BLaER1 (cell line): ENCODE measurements at regions not wholly inside any gene's neighbourhood (a gene's known extent, or its start where the extent isn't known, plus 50 kb on each side); places are given as distances from the start of the nearest gene placed in this dataset.
"Not testable (repeated sequence)": the region's sequence is repeated elsewhere in the genome, so short reads cannot be mapped to it uniquely, and the experiment has no call there.

ENCODE experiments used
- H3K27ac ChIP-seq: shearing (Covaris generic); formaldehyde crosslinking; 2 replicates; pipeline ENCODE4 v1.8.1; 2022
- H3K27me3 ChIP-seq: shearing (Covaris generic); formaldehyde crosslinking; 2 replicates; pipeline ENCODE4 v1.8.1; 2022
- H3K36me3 ChIP-seq: shearing (Covaris generic); formaldehyde crosslinking; 2 replicates; pipeline ENCODE4 v1.8.1; 2022
- H3K4me1 ChIP-seq: shearing (Covaris generic); formaldehyde crosslinking; 2 replicates; pipeline ENCODE4 v1.8.1; 2022
- H3K4me2 ChIP-seq: shearing (Covaris generic); formaldehyde crosslinking; 2 replicates; pipeline ENCODE4 v1.8.1; 2022
- H3K4me3 ChIP-seq: shearing (Covaris generic); formaldehyde crosslinking; 2 replicates; pipeline ENCODE4 v1.8.1; 2022
- H3K9ac ChIP-seq: shearing (Covaris generic); formaldehyde crosslinking; 2 replicates; pipeline ENCODE4 v1.8.1; 2022
- H3K9me3 ChIP-seq: shearing (Covaris generic); formaldehyde crosslinking; 2 replicates; pipeline ENCODE4 v1.8.1; 2022
- H4K20me1 ChIP-seq: shearing (Covaris generic); formaldehyde crosslinking; 2 replicates; pipeline ENCODE4 v1.8.1; 2022
- Cebpa-rat ChIP-seq: shearing (Covaris generic); IDR thresholded peaks from 2 replicates; pipeline ENCODE4 v1.8.1; 2022

DNA sequence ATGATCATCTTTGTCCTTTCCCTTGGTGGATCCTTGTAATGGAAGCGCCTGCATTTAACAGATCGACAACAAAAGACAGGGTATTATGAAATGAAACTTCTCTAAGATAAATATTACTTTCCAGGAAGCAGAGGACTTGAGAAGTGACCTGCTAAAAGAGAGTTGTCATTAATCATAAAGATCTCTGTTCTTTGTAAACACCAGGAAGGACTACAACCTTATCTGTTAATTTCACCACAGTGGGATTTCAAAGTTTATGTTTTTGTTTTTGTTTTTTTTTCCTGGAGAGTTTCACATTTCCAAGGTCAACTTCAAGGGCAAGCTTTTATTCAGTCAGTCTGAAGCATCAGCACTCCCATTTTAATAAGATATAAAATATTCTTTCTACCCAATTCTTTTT is 170.9 kb downstream of the RCHY1 start:
- Histone ChIP-seq H3K9ac (no peak overlapping the region), H3K27me3 (no peaks in the 10 kb centered on the region), H3K4me2 (no peak overlapping the region), H3K9me3 (no peaks in the 10 kb centered on the region), H3K4me3 (no peak overlapping the region), H3K36me3 (no peaks in the 10 kb centered on the region), H3K27ac (no peak overlapping the region), H3K4me1 (peaks cover 8% of the 10 kb centered on the region), H4K20me1 (no peaks in the 10 kb centered on the region)
- no peak for TF ChIP-seq Cebpa-rat

DNA sequence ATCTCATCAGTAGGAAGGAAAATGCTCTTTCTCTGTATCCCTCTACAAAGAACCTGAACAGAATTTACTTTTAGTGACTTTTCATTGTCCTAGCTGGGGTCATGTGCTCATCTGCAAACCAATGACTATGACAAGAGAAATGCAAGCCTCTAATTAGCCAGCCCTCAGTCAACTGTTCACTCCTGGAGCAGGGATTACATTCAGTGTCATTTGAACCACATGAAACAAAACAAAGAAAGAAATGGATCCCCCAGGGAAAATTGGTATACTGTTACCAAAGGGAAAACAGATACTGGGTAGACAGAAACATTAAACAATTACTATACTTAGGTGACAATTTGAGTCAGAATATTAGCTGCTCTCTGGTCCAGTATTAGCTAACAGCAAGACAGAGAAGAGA is 173.6 kb downstream of the RCHY1 start:
- no peak overlapping the region for H3K9ac ChIP-seq
- no peak overlapping the region for H3K27ac ChIP-seq
- H4K20me1 ChIP-seq: no peaks in the 10 kb centered on the region
- H3K4me1 ChIP-seq: peaks cover 8% of the 10 kb centered on the region
- no peak overlapping the region for H3K4me3 ChIP-seq
- H3K27me3 ChIP-seq: no peaks in the 10 kb centered on the region
- no peaks in the 10 kb centered on the region for H3K36me3 ChIP-seq
- H3K4me2 ChIP-seq: no peak overlapping the region
- no peak for TF ChIP-seq Cebpa-rat
- H3K9me3 ChIP-seq: no peaks in the 10 kb centered on the region

DNA sequence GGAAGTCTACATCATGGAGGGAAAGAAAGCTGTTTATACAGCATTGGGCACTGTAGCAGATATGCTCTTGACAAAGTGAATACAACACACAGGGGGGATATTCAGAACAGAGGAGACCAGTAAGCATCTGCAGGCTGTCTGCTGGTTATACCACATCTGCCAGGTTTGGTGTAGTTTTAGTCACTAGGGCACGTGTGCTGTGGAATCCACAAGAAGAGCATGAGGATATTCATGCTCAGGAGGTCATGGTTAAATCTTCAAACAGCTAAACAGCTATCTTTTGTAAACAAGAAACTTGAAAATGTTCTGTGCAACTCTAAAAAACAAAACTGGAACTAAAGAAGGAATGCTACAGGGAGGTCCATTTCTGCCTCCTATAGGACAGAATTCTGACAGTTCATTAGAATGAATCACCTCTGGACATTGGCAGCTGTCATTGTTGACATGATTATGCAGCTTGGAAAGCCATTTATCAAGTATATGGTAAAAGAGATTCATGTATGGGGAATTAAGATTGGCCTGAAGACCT is 175.8 kb downstream of the RCHY1 start:
- no peaks in the 10 kb centered on the region for H4K20me1 ChIP-seq
- no peak for TF ChIP-seq Cebpa-rat
- H3K9me3 ChIP-seq: no peaks in the 10 kb centered on the region
- H3K27me3 ChIP-seq: no peaks in the 10 kb centered on the region
- no peak overlapping the region for H3K4me2 ChIP-seq
- H3K9ac ChIP-seq: no peak overlapping the region
- no peak overlapping the region for H3K27ac ChIP-seq
- H3K4me3 ChIP-seq: no peak overlapping the region
- H3K36me3 ChIP-seq: no peaks in the 10 kb centered on the region
- H3K4me1 ChIP-seq: no peaks in the 10 kb centered on the region

DNA sequence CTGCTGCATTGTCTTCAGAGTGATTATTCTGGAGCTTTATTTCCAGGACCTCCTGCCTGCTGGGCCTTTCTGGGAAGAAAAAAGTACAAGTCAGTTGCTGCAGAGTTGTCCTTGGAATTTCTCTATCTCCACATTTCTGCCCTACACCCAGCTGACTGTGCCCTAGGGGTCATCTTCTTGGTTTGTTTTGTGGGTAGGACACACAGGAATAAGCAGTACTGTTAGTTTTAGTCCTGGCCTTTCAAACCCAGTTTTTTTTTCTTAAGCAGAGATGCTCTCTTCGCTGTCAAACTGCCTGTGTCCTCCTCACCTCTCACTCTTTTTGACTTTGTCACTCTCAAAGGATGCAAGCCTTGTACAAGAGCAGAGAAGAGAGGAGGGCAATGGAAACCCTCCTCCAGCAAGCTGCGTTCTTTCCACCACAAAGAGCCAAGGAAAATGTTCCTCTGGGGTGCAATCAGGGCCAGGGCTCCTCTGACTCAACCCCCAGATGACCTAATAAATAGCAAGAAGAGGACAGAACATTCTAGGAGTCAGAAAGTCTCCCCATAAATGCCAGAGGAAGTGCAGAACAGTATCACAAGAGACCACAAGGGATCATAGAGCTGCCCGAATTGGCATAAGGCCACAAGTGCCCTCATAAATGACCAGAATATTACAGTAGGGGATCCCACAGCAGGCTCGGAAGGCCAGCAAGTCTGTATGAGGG is 186.2 kb downstream of the RCHY1 start:
- H3K9me3 ChIP-seq: peaks cover 12% of the 10 kb centered on the region
- no peaks in the 10 kb centered on the region for H3K4me1 ChIP-seq
- H3K9ac ChIP-seq: no peak overlapping the region
- no peaks in the 10 kb centered on the region for H3K27me3 ChIP-seq
- H3K4me2 ChIP-seq: no peak overlapping the region
- TF ChIP-seq Cebpa-rat: no peak
- H3K4me3 ChIP-seq: no peak overlapping the region
- H3K36me3 ChIP-seq: no peaks in the 10 kb centered on the region
- H3K27ac ChIP-seq: no peak overlapping the region
- H4K20me1 ChIP-seq: no peaks in the 10 kb centered on the region

DNA sequence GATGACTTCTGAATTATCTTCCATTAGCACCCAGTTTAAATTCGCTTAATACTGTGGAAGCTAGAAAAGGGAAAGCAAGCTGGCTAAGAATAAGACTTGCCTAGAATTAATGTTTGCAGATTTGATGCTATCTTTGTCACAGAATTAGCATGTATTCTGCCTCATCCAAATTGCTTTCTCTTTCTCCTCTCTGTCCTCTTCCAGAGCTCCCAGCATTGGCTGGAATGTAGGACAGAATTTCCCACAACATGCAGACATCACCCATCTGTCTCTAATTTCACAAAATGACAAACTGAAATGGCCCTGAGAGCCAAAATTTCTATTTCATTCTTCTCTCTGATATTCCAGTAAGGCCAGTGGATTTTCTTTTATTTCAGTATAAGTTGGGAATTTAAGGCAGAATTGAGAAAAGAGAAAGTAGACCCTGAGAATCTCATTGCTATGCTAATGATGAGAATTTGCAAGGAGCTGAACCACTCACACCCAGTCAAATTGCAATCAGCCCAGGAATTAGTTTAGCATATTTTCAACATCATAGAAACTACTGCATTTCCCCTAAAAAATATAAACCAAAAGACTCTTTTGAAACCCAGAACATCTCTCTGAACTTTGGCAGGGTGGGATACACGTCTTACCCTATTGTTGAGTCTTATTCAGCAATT is 188.8 kb downstream of the RCHY1 start:
- no peak for TF ChIP-seq Cebpa-rat
- no peaks in the 10 kb centered on the region for H3K9me3 ChIP-seq
- H4K20me1 ChIP-seq: no peaks in the 10 kb centered on the region
- H3K27ac ChIP-seq: no peak overlapping the region
- no peaks in the 10 kb centered on the region for H3K4me1 ChIP-seq
- H3K27me3 ChIP-seq: no peaks in the 10 kb centered on the region
- H3K4me3 ChIP-seq: no peak overlapping the region
- H3K9ac ChIP-seq: no peak overlapping the region
- no peaks in the 10 kb centered on the region for H3K36me3 ChIP-seq
- no peak overlapping the region for H3K4me2 ChIP-seq

DNA sequence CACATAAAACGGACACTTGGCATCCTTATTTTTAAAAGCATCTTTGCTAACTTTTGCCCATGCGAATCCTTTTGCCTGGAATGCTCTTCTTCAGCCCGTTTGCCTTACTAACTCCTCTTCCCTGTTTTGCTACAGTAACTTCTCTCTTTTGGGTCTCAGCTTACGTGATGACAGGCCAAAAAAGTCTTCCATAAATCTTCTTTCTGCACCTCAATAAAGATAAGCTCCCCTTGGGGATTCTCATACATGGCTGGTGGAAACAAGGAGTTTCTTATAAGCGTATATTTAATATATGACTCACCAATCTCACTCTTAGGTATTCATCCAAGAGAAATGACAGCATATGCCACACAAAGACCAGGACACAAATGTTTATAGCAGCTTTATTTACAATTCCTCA is 192.7 kb downstream of the RCHY1 start:
- Histone ChIP-seq H4K20me1 (no peaks in the 10 kb centered on the region), H3K4me2 (no peak overlapping the region), H3K36me3 (no peaks in the 10 kb centered on the region), H3K9ac (no peak overlapping the region), H3K4me3 (no peak overlapping the region), H3K27me3 (no peaks in the 10 kb centered on the region), H3K27ac (no peak overlapping the region), H3K4me1 (no peaks in the 10 kb centered on the region), H3K9me3 (peaks cover 14% of the 10 kb centered on the region)
- no peak for TF ChIP-seq Cebpa-rat

DNA sequence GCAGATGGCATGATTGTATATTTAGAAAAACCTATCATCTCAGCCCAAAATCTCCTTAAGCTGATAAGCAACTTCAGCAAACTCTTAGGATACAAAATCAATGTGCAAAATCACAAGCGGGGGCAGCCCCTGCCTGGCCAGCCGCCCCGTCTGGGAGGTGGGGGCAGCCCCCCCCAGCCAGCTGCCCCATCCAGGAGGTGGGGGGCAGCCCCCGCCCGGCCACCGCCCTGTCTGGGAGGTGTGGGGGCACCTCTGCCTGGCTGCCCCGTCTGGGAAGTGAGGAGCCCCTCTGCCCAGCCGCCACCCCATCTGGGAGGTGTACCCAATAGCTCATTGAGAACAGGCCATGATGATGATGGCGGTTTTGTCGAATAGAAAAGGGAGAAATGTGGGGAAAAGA is 196.6 kb downstream of the RCHY1 start:
- H3K27me3 ChIP-seq, H3K4me3 ChIP-seq, H3K36me3 ChIP-seq, H3K4me1 ChIP-seq, H4K20me1 ChIP-seq, H3K27ac ChIP-seq, H3K4me2 ChIP-seq, H3K9ac ChIP-seq: not testable (repeated sequence)
- peaks cover 27% of the 10 kb centered on the region for H3K9me3 ChIP-seq

DNA sequence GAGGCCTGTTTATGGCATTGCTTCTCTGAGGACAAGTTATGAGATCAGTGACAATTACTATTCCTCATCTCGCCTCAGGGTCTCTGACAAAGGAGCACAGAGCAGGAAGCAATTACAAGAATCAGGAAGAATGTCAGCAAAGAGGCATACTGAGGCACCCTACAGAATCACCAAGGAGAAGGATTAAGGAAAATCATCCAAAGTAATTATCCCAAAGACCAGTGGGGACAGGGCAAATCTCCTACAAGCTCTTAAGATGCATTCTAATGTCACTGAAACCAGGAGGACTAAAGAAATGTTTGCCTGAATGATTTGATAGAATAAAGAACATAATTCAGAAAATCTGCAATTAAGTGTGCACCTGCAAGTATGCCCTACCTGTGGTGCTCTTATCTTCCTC is 206.2 kb downstream of the RCHY1 start:
- no peaks in the 10 kb centered on the region for H3K27me3 ChIP-seq

DNA sequence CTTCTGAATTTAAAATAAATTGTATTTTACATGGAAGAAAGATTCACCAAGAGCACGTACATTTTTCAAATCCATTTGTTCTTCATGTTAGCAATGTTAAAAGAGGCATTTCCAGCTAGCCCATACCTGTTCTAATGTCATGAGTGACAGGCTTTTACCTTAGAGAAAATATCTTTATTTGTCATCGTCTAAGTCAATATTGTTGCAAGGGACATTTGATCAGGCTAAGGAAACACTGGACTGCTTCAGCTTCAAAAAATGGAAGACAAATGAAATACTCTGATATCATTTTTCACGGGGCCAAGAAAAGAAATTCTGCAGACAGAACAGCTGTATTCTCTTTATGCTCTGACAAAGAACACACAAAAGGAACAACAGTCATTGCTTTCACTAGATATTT is 207.7 kb downstream of the RCHY1 start:
- no peaks in the 10 kb centered on the region for H3K4me1 ChIP-seq
- no peaks in the 10 kb centered on the region for H4K20me1 ChIP-seq
- H3K9ac ChIP-seq: no peak overlapping the region
- no peak overlapping the region for H3K27ac ChIP-seq
- no peak overlapping the region for H3K4me3 ChIP-seq
- TF ChIP-seq Cebpa-rat: no peak
- H3K27me3 ChIP-seq: no peaks in the 10 kb centered on the region
- H3K36me3 ChIP-seq: no peaks in the 10 kb centered on the region
- H3K4me2 ChIP-seq: no peak overlapping the region
- H3K9me3 ChIP-seq: peaks cover 12% of the 10 kb centered on the region

More for the DNA sequence above, 206.2 kb downstream of the RCHY1 start:
- H3K4me1 ChIP-seq: no peaks in the 10 kb centered on the region
- H3K9me3 ChIP-seq: peaks cover 12% of the 10 kb centered on the region
- no peak for TF ChIP-seq Cebpa-rat
- no peak overlapping the region for H3K27ac ChIP-seq
- no peaks in the 10 kb centered on the region for H4K20me1 ChIP-seq
- no peak overlapping the region for H3K4me2 ChIP-seq
- no peak overlapping the region for H3K4me3 ChIP-seq
- H3K36me3 ChIP-seq: no peaks in the 10 kb centered on the region
- H3K9ac ChIP-seq: no peak overlapping the region

DNA sequence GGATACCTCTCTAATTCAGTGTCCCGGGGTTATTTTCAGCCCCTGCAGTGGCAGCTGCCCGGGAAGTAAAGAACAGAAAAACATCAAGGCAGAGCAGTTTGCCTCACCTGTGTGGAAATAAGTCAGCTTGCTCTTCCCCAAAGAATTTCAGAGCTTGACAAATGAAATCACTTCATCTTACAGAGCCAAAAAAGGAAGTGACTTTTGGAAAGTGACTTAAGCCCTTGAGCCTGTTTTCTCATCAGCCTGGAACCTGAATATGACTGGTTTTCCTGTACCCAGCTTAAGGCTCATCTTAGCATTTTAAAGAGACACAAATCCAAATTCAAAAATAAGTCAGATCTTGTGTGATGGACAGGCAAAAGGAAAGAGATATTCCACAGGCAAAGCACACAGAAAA is 211.6 kb downstream of the RCHY1 start:
- no peak overlapping the region for H3K9ac ChIP-seq
- H3K4me2 ChIP-seq: no peak overlapping the region
- TF ChIP-seq Cebpa-rat: no peak

More for the DNA sequence above, 211.6 kb downstream of the RCHY1 start:
- H3K27me3 ChIP-seq: no peaks in the 10 kb centered on the region
- H3K27ac ChIP-seq: no peak overlapping the region
- H3K36me3 ChIP-seq: no peaks in the 10 kb centered on the region
- no peaks in the 10 kb centered on the region for H3K4me1 ChIP-seq
- H3K4me3 ChIP-seq: no peak overlapping the region
- H4K20me1 ChIP-seq: no peaks in the 10 kb centered on the region
- peaks cover 9% of the 10 kb centered on the region; the same call in 1 of the 2 replicates for H3K9me3 ChIP-seq
